Astrocyte (in vitro differentiated cells and primary cell): ENCODE measurements at regions not wholly inside any gene's neighbourhood (a gene's known extent, or its start where the extent isn't known, plus 50 kb on each side); places are given as distances from the start of the nearest gene placed in this dataset.
"Not testable (repeated sequence)": the region's sequence is repeated elsewhere in the genome, so short reads cannot be mapped to it uniquely, and the experiment has no call there.

Experiments
- DNase-seq: peaks from one replicate; pipeline ENCODE4 v3.0.0-alpha.2; 2010; ENCODE audit warnings: low read depth
- FAIRE-seq: peaks from 2 replicates; lab custom pipeline; 2011; peaks lifted over from hg19 to GRCh38; lab: Jason Lieb, UNC
- H2AFZ ChIP-seq: 2 replicates; pipeline ENCODE4 v1.6.0; 2012; ENCODE audit warnings: low read depth, low read length, inconsistent platforms
- H3K27ac ChIP-seq: 2 replicates; pipeline ENCODE4 v1.5.1; 2011; ENCODE audit warnings: low read depth, low read length, inconsistent platforms
- H3K27me3 ChIP-seq: 2 replicates; pipeline ENCODE4 v1.6.0; 2011; ENCODE audit warnings: low read length, inconsistent platforms; ENCODE audit not compliant: insufficient read depth
- H3K36me3 ChIP-seq: 2 replicates; pipeline ENCODE4 v1.5.1; 2011; ENCODE audit warnings: low read length, inconsistent platforms; ENCODE audit not compliant: insufficient read depth
- H3K4me1 ChIP-seq: 2 replicates; pipeline ENCODE4 v1.5.1; 2011; ENCODE audit warnings: low read length, inconsistent platforms; ENCODE audit not compliant: insufficient read depth
- H3K4me2 ChIP-seq: 2 replicates; pipeline ENCODE4 v1.6.0; 2012; ENCODE audit warnings: low read length, inconsistent platforms
- H3K4me3 ChIP-seq: 2 replicates; pipeline ENCODE4 v1.5.1; 2011; ENCODE audit warnings: low read depth, mild to moderate bottlenecking, low read length, inconsistent platforms; ENCODE audit not compliant: insufficient read depth
- H3K79me2 ChIP-seq: 2 replicates; pipeline ENCODE4 v1.6.0; 2012; ENCODE audit warnings: mild to moderate bottlenecking, low read length, inconsistent platforms; ENCODE audit not compliant: insufficient read depth
- H3K9ac ChIP-seq: 2 replicates; pipeline ENCODE4 v1.6.0; 2012; ENCODE audit warnings: mild to moderate bottlenecking, low read length, inconsistent platforms
- H3K9me3 ChIP-seq: 2 replicates; pipeline ENCODE4 v1.5.1; 2012; ENCODE audit warnings: low read depth, mild to moderate bottlenecking, low read length, inconsistent platforms; ENCODE audit not compliant: insufficient read depth
- H4K20me1 ChIP-seq: 2 replicates; pipeline ENCODE4 v1.6.0; 2012; ENCODE audit warnings: low read length, inconsistent platforms; ENCODE audit not compliant: insufficient read depth
- H3K27ac Mint-ChIP-seq: one replicate; pipeline ENCODE4 v1.8.0; 2021; ENCODE audit warnings: mild to moderate bottlenecking, mixed read lengths; ENCODE audit not compliant: unreplicated experiment
- H3K27me3 Mint-ChIP-seq: one replicate; pipeline ENCODE4 v1.8.0; 2021; ENCODE audit warnings: low read depth, mixed read lengths; ENCODE audit not compliant: unreplicated experiment
- H3K36me3 Mint-ChIP-seq: one replicate; pipeline ENCODE4 v1.8.0; 2021; ENCODE audit warnings: low read depth, mixed read lengths; ENCODE audit not compliant: unreplicated experiment
- H3K4me1 Mint-ChIP-seq: one replicate; pipeline ENCODE4 v1.8.0; 2021; ENCODE audit warnings: low read depth, mixed read lengths; ENCODE audit not compliant: unreplicated experiment
- H3K4me3 Mint-ChIP-seq: one replicate; pipeline ENCODE4 v1.8.0; 2021; ENCODE audit warnings: mild to moderate bottlenecking, moderate library complexity, mixed read lengths; ENCODE audit not compliant: unreplicated experiment
- H3K9me3 Mint-ChIP-seq: one replicate; pipeline ENCODE4 v1.8.0; 2021; ENCODE audit warnings: mild to moderate bottlenecking, mixed read lengths; ENCODE audit not compliant: unreplicated experiment
- EZH2 ChIP-seq: IDR thresholded peaks from 2 replicates; pipeline ENCODE4 v1.6.1; 2012; ENCODE audit warnings: mild to moderate bottlenecking, low read length, inconsistent platforms; ENCODE audit not compliant: insufficient read depth
- TF ChIP-seq, protein P1 (sequence below): IDR thresholded peaks from 2 replicates; pipeline ENCODE4 v1.5.1; 2011; ENCODE audit warnings: low read depth, mild to moderate bottlenecking, inconsistent platforms, low read length, moderate library complexity; ENCODE audit not compliant: insufficient read depth

DNA sequence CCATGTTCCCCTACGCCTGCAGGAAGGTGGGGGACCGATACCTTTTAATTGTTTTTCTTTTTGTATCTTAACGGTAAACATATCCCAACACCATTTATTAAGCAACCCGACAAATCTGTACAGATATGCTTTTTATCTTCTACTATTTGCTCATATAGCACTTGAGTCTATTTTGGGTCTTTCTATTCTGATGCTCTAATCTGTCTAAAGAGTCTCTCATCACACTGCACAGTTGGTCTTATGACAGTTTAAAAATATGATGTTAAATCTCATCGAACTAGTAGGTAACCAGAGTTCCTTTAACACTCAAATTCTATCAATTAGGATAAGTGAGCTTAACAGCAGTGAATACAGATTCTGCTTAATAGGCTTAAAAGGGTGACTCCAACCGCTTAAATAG lies 111.6 kb downstream of the SOCS6 start:
- H3K27me3 Mint-ChIP-seq: no peaks in the 10 kb centered on the region
- Histone ChIP-seq H3K27ac (no peak overlapping the region), H3K9me3 (no peaks in the 10 kb centered on the region), H4K20me1 (no peaks in the 10 kb centered on the region), H3K79me2 (no peaks in the 10 kb centered on the region), H3K4me2 (no peak overlapping the region), H3K27me3 (no peaks in the 10 kb centered on the region), H3K36me3 (no peaks in the 10 kb centered on the region), H3K4me1 (peaks cover 8% of the 10 kb centered on the region), H3K4me3 (no peak overlapping the region), H2AFZ (no peak overlapping the region), H3K9ac (no peak overlapping the region)
- H3K36me3 Mint-ChIP-seq: no peaks in the 10 kb centered on the region
- peaks cover 3% of the 10 kb centered on the region for H3K4me1 Mint-ChIP-seq
- no peak overlapping the region for H3K4me3 Mint-ChIP-seq
- TF ChIP-seq EZH2: no peak
- TF ChIP-seq, protein P1, sequence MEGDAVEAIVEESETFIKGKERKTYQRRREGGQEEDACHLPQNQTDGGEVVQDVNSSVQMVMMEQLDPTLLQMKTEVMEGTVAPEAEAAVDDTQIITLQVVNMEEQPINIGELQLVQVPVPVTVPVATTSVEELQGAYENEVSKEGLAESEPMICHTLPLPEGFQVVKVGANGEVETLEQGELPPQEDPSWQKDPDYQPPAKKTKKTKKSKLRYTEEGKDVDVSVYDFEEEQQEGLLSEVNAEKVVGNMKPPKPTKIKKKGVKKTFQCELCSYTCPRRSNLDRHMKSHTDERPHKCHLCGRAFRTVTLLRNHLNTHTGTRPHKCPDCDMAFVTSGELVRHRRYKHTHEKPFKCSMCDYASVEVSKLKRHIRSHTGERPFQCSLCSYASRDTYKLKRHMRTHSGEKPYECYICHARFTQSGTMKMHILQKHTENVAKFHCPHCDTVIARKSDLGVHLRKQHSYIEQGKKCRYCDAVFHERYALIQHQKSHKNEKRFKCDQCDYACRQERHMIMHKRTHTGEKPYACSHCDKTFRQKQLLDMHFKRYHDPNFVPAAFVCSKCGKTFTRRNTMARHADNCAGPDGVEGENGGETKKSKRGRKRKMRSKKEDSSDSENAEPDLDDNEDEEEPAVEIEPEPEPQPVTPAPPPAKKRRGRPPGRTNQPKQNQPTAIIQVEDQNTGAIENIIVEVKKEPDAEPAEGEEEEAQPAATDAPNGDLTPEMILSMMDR: no peak
- H3K27ac Mint-ChIP-seq: no peak overlapping the region
- FAIRE-seq (no peak), DNase-seq (no peak)
- H3K9me3 Mint-ChIP-seq: peaks cover 5% of the 10 kb centered on the region

DNA sequence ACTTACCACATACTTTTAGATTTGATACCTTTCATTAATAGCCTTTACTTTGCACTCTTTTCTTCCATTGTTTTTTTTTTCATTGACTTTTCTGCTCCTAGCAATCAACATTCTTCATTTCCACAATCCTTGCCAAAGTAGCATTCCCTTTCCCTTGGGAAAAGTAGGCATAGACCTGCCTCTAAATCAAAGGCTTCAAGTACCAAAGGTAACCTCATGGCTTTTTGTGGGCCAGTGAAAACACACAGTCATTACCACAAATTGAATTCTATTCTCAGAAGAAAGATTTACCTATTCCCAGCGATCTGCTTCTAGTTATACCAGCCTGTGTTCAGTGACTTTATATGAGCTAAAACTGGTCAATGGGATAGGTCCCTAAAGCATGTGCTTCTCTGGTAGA lies 109.2 kb downstream of the SOCS6 start:
- Histone ChIP-seq H3K4me1 (peaks cover 8% of the 10 kb centered on the region), H2AFZ (no peak overlapping the region), H3K9me3 (no peaks in the 10 kb centered on the region), H3K9ac (no peak overlapping the region), H4K20me1 (no peaks in the 10 kb centered on the region), H3K27ac (peak overlapping the region; percentile 37), H3K27me3 (no peaks in the 10 kb centered on the region), H3K4me2 (peak overlapping the region; percentile 14), H3K36me3 (no peaks in the 10 kb centered on the region), H3K79me2 (no peaks in the 10 kb centered on the region), H3K4me3 (no peak overlapping the region)
- H3K27me3 Mint-ChIP-seq: no peaks in the 10 kb centered on the region
- TF ChIP-seq, protein P1: no peak
- no peak for TF ChIP-seq EZH2
- H3K36me3 Mint-ChIP-seq: no peaks in the 10 kb centered on the region
- DNase-seq (peak; percentile 58), FAIRE-seq (no peak)
- peak overlapping the region; percentile 30 for H3K27ac Mint-ChIP-seq
- peaks cover 5% of the 10 kb centered on the region for H3K9me3 Mint-ChIP-seq
- peaks cover 1% of the 10 kb centered on the region for H3K4me1 Mint-ChIP-seq
- H3K4me3 Mint-ChIP-seq: no peak overlapping the region

DNA sequence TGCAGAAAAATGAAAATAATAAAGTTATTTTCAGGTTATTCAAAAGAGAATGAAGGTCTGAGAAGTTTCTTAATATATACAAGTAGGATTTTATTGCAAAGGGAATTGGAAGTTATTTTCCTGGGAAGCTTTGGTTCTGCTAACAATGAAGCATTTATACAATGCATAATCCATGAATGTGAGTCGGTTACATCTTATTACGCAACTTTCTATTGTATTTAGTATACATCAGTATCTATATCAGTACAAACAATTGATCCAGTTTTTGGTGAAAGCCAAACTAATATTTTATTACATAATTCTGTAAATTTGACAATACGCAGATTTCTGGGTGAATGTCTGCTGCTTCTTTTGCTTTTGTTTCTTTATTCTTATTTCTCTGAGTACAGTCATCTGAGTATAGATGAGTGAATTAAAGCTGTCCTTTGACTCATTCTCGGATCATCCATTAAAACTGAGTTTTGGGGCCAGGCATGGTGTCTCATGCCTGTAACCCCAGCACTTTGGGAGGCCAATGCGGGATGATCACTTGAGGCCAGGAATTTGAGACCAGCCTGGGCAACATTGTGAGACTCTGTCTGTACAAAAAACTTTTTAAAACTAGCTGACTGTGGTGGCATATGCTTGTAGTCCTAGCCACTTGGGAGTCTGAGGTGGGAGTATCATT lies 108.5 kb downstream of the SOCS6 start:
- FAIRE-seq (no peak), DNase-seq (no peak)
- Mint-ChIP-seq H3K4me3 (no peak overlapping the region), H3K4me1 (peaks cover 1% of the 10 kb centered on the region), H3K36me3 (no peaks in the 10 kb centered on the region), H3K27ac (no peak overlapping the region), H3K9me3 (peaks cover 5% of the 10 kb centered on the region), H3K27me3 (no peaks in the 10 kb centered on the region)
- H3K79me2 ChIP-seq: no peaks in the 10 kb centered on the region
- H2AFZ ChIP-seq: no peak overlapping the region
- H3K4me2 ChIP-seq: peak overlapping the region; percentile 14
- H3K36me3 ChIP-seq: no peaks in the 10 kb centered on the region
- H3K4me1 ChIP-seq: peaks cover 8% of the 10 kb centered on the region
- no peaks in the 10 kb centered on the region for H4K20me1 ChIP-seq
- no peak overlapping the region for H3K4me3 ChIP-seq
- no peaks in the 10 kb centered on the region for H3K9me3 ChIP-seq
- H3K9ac ChIP-seq: no peak overlapping the region
- peak overlapping the region; percentile 37 for H3K27ac ChIP-seq
- H3K27me3 ChIP-seq: no peaks in the 10 kb centered on the region
- TF ChIP-seq, protein P1: no peak
- TF ChIP-seq EZH2: no peak

DNA sequence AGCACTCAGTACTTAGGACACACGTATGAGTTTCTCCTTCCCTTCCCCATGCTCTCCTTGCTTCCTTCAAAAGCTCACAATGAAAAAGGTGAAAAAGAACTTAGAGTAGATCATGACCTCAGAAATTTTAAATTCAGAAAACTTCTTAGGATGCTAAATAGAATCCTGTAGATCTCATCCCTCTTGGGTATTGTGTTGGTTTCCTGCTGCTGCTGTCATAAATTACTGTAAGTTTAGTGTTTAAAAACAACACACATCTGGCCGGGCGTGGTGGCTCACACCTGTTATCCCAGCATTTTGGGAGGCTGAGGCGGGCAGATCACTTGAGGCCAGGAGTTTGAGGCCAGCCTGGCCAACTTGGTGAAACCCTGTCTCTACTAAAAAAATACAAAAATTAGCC lies 106.9 kb downstream of the SOCS6 start:
- not testable (repeated sequence) for H4K20me1 ChIP-seq, DNase-seq, H3K79me2 ChIP-seq, FAIRE-seq, H3K9me3 Mint-ChIP-seq, H3K27ac Mint-ChIP-seq, H3K36me3 Mint-ChIP-seq, H3K36me3 ChIP-seq, H3K27me3 Mint-ChIP-seq, H2AFZ ChIP-seq, H3K4me2 ChIP-seq, H3K27me3 ChIP-seq, H3K27ac ChIP-seq, H3K4me3 Mint-ChIP-seq, H3K9me3 ChIP-seq, H3K4me3 ChIP-seq, H3K4me1 ChIP-seq, H3K4me1 Mint-ChIP-seq, H3K9ac ChIP-seq
